IMR-90 (cell line): ENCODE measurements at regions not wholly inside any gene's neighbourhood (a gene's known extent, or its start where the extent isn't known, plus 50 kb on each side); places are given as distances from the start of the nearest gene placed in this dataset.

Source experiments
- ATAC-seq: fragments of 200-7000 bp; cut with Tn5 transposase; 2 replicates; pipeline ENCODE4 v1.9.1; 2020; ENCODE audit warnings: low read depth, mild to moderate bottlenecking, moderate library complexity
- BruUV-seq: library from RNA; stranded (reverse); fragments of 400-500 nt; replicated peaks from 2 replicates; lab custom pipeline; 2021; lab: Mats Ljungman, UMichigan
- CTCF ChIA-PET: fragments of 300-600 bp; formaldehyde crosslinking; extraction: SDS; loops from one replicate; lab custom pipeline; 2021; ENCODE audit warnings: antibody characterized with exemption; lab: Yijun Ruan, JAX
- POLR2A ChIA-PET: fragments of 300-600 bp; sonication (Branson Sonifier 250); formaldehyde crosslinking; loops from one replicate; lab custom pipeline; 2022; ENCODE audit warnings: antibody characterized with exemption; ENCODE audit not compliant: unreplicated experiment; lab: Charles Lee
- DNase-seq: peaks from one replicate; pipeline ENCODE4 v3.0.0; 2013
- H2AFZ ChIP-seq: replicated peaks from 2 replicates; pipeline ENCODE3; 2013; ENCODE audit warnings: low read length, mild to moderate bottlenecking; ENCODE audit not compliant: poor library complexity
- H2AK5ac ChIP-seq: 2 replicates; pipeline ENCODE4 v1.6.1; 2013; ENCODE audit warnings: low read depth, low read length, inconsistent platforms
- H2AK9ac ChIP-seq: replicated peaks from 2 replicates; pipeline ENCODE3; 2013; ENCODE audit warnings: mild to moderate bottlenecking, low read depth, low read length, moderate library complexity; ENCODE audit not compliant: poor library complexity
- H2BK120ac ChIP-seq: 2 replicates; pipeline ENCODE4 v1.6.1; 2013; ENCODE audit warnings: low read depth, low read length, inconsistent platforms
- H2BK15ac ChIP-seq: 3 replicates; pipeline ENCODE4 v1.6.1; 2013; ENCODE audit warnings: low read depth, low read length, inconsistent platforms
- H2BK20ac ChIP-seq: 2 replicates; pipeline ENCODE4 v1.6.1; 2013; ENCODE audit warnings: low read depth, mild to moderate bottlenecking, inconsistent platforms, low read length, moderate library complexity
- H2BK5ac ChIP-seq: 2 replicates; pipeline ENCODE4 v1.6.1; 2013; ENCODE audit warnings: mild to moderate bottlenecking, low read depth, low read length, inconsistent platforms; ENCODE audit not compliant: poor library complexity, severe bottlenecking
- H3K14ac ChIP-seq: replicated peaks from 2 replicates; pipeline ENCODE4 v1.6.1; 2013; ENCODE audit warnings: low read depth, low read length, inconsistent platforms
- H3K18ac ChIP-seq: 2 replicates; pipeline ENCODE4 v1.6.1; 2013; ENCODE audit warnings: low read depth, low read length, control low read depth
- H3K23ac ChIP-seq: 2 replicates; pipeline ENCODE4 v1.6.1; 2013; ENCODE audit warnings: low read depth, low read length, inconsistent platforms
- H3K27ac ChIP-seq: 2 replicates; pipeline ENCODE4 v1.5.1; 2013; ENCODE audit warnings: mild to moderate bottlenecking, control low read depth, low read length; ENCODE audit not compliant: insufficient read depth
- H3K27me3 ChIP-seq: 2 replicates; pipeline ENCODE4 v1.6.1; 2013; ENCODE audit warnings: low read length; ENCODE audit not compliant: control insufficient read depth, insufficient read depth
- H3K36me3 ChIP-seq: 2 replicates; pipeline ENCODE4 v1.6.1; 2013; ENCODE audit warnings: low read length, mixed read lengths; ENCODE audit not compliant: control insufficient read depth, insufficient read depth
- H3K4ac ChIP-seq: 2 replicates; pipeline ENCODE4 v1.6.1; 2013; ENCODE audit warnings: low read depth, low read length, inconsistent platforms
- H3K4me1 ChIP-seq: 2 replicates; pipeline ENCODE4 v1.6.1; 2013; ENCODE audit warnings: low read length, mixed read lengths; ENCODE audit not compliant: control insufficient read depth, insufficient read depth
- H3K4me2 ChIP-seq: 2 replicates; pipeline ENCODE4 v1.6.1; 2013; ENCODE audit warnings: low read depth, mild to moderate bottlenecking, control low read depth, low read length, moderate library complexity
- H3K4me3 ChIP-seq: 2 replicates; pipeline ENCODE4 v1.5.1; 2013; ENCODE audit warnings: low read depth, mild to moderate bottlenecking, control low read depth, low read length, moderate library complexity; ENCODE audit not compliant: insufficient read depth
- H3K56ac ChIP-seq: 2 replicates; pipeline ENCODE4 v1.6.1; 2013; ENCODE audit warnings: low read length, inconsistent platforms; ENCODE audit not compliant: insufficient read depth; ENCODE audit errors: extremely low read depth
- H3K79me1 ChIP-seq, 2 experiments: 2 replicates each; pipeline ENCODE4 v1.6.1; 2013; ENCODE audit warnings: low read length in 2 of 2, inconsistent platforms in 1 of 2, low read depth in 1 of 2
- H3K9ac ChIP-seq: 2 replicates; pipeline ENCODE4 v1.6.1; 2013; ENCODE audit warnings: low read depth, low read length, control low read depth
- H3K9me1 ChIP-seq: 2 replicates; pipeline ENCODE4 v1.6.1; 2013; ENCODE audit warnings: low read length, inconsistent platforms; ENCODE audit not compliant: insufficient read depth
- H3K9me3 ChIP-seq: 2 replicates; pipeline ENCODE4 v1.6.1; 2013; ENCODE audit warnings: low read length; ENCODE audit not compliant: control insufficient read depth, insufficient read depth
- H4K20me1 ChIP-seq: 2 replicates; pipeline ENCODE4 v1.6.1; 2013; ENCODE audit warnings: low read length, inconsistent platforms; ENCODE audit not compliant: insufficient read depth
- H4K5ac ChIP-seq: 2 replicates; pipeline ENCODE4 v1.6.1; 2013; ENCODE audit warnings: mild to moderate bottlenecking, low read depth, low read length, control low read depth
- H4K8ac ChIP-seq, 2 experiments: 2 replicates each; pipeline ENCODE4 v1.6.1; 2013; ENCODE audit warnings: low read depth in 2 of 2, low read length in 2 of 2, control low read depth in 1 of 2, inconsistent platforms in 1 of 2
- H4K91ac ChIP-seq: 2 replicates; pipeline ENCODE4 v1.6.1; 2013; ENCODE audit warnings: low read depth, low read length, inconsistent platforms; ENCODE audit not compliant: insufficient read depth
- FOS ChIP-seq: fragments of 150-350 bp; IDR thresholded peaks from 2 replicates; pipeline ENCODE4 v1.6.1; 2016; ENCODE audit warnings: low read depth, low read length
- MAZ ChIP-seq: IDR thresholded peaks from 2 replicates; pipeline ENCODE4 v1.6.1; 2012; ENCODE audit warnings: low read depth, mild to moderate bottlenecking, low read length, improper control_type of control experiment, moderate library complexity, borderline replicate concordance
- NFE2L2 ChIP-seq: fragments of 150-350 bp; IDR thresholded peaks from 2 replicates; pipeline ENCODE4 v1.6.1; 2016; ENCODE audit warnings: low read depth, mild to moderate bottlenecking, low read length
- POLR2A ChIP-seq: IDR thresholded peaks from 2 replicates; pipeline ENCODE4 v1.6.1; 2012; ENCODE audit warnings: mild to moderate bottlenecking, low read depth, low read length
- RAD21 ChIP-seq: IDR thresholded peaks from 2 replicates; pipeline ENCODE4 v1.6.1; 2012; ENCODE audit warnings: low read length, improper control_type of control experiment
- RCOR1 ChIP-seq: IDR thresholded peaks from 2 replicates; pipeline ENCODE4 v1.6.1; 2012; ENCODE audit warnings: mild to moderate bottlenecking, low read length, improper control_type of control experiment; ENCODE audit not compliant: insufficient replicate concordance
- USF2 ChIP-seq: fragments of 150-350 bp; IDR thresholded peaks from 2 replicates; pipeline ENCODE4 v1.6.1; 2017; ENCODE audit warnings: mild to moderate bottlenecking, antibody characterized with exemption, low read length, low read depth
- WGBS, 2 experiments: methylation state at CpG; one replicate each; pipeline versions ENCODE4 v1.1.5 to v1.1.7; 2013; ENCODE audit warnings: missing lambda C conversion rate in 2 of 2; ENCODE audit not compliant: insufficient read length in 1 of 2; ENCODE audit errors: extremely low coverage in 2 of 2; 5-methylcytosine and 5-hydroxymethylcytosine counted together
- dilution Hi-C: fragments of 300-500 bp; cut with HindIII; formaldehyde crosslinking; loops from one replicate; pipeline ENCODE4 v1.14.3; 2018; ENCODE audit warnings: low sequenced_read_pairs; ENCODE audit not compliant: unreplicated experiment
- in situ Hi-C: fragments of 300-500 bp; cut with MboI; formaldehyde crosslinking; loops from 3 replicates; pipeline ENCODE4 v1.14.3; 2019; ENCODE audit warnings: low sequenced_read_pairs, inconsistent platforms, mixed read lengths
- intact Hi-C: fragments of 100-400 bp; cut with micrococcal nuclease; formaldehyde crosslinking; loops from 2 replicates; pipeline ENCODE4 v1.10.0; 2022
- TF ChIP-seq, protein P1 (sequence below): fragments of 150-350 bp; IDR thresholded peaks from 2 replicates; pipeline ENCODE4 v1.6.1; 2016; ENCODE audit warnings: low read depth, mild to moderate bottlenecking, low read length, moderate library complexity, borderline replicate concordance

GRCh38 chr18:78672862-78673446, 306.7 kb upstream of the SALL3 start:
- intact Hi-C loops (no loop called here), in situ Hi-C loops (no loop called here), dilution Hi-C loops (no loop called here)
- no peak overlapping the region for H2AK5ac ChIP-seq
- no peak overlapping the region for H3K4ac ChIP-seq
- H2BK120ac ChIP-seq = no peak overlapping the region
- H4K91ac ChIP-seq = no peak overlapping the region
- TF ChIP-seq NFE2L2 (no peak), FOS (no peak), RAD21 (no peak), POLR2A (no peak), RCOR1 (no peak), MAZ (no peak), USF2 (no peak)
- TF ChIP-seq, protein P1, sequence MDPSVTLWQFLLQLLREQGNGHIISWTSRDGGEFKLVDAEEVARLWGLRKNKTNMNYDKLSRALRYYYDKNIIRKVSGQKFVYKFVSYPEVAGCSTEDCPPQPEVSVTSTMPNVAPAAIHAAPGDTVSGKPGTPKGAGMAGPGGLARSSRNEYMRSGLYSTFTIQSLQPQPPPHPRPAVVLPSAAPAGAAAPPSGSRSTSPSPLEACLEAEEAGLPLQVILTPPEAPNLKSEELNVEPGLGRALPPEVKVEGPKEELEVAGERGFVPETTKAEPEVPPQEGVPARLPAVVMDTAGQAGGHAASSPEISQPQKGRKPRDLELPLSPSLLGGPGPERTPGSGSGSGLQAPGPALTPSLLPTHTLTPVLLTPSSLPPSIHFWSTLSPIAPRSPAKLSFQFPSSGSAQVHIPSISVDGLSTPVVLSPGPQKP = no peak
- no peaks in the 10 kb centered on the region for H3K79me1 ChIP-seq
- H3K4me2 ChIP-seq = no peak overlapping the region
- no peak overlapping the region for H3K56ac ChIP-seq
- H3K23ac ChIP-seq = no peak overlapping the region
- no peak overlapping the region for H4K8ac ChIP-seq
- no peak for DNase-seq
- BruUV-seq = no TSS peak
- no peak overlapping the region for H3K18ac ChIP-seq
- H3K14ac ChIP-seq = no peak overlapping the region
- no peaks in the 10 kb centered on the region for H3K4me1 ChIP-seq
- H3K4me3 ChIP-seq = no peak overlapping the region
- peak overlapping the region; percentile 16 for H2AK9ac ChIP-seq
- H3K9ac ChIP-seq = no peak overlapping the region
- H2AFZ ChIP-seq = no peak overlapping the region
- peaks cover 55% of the 10 kb centered on the region for H3K9me3 ChIP-seq
- no peak for ATAC-seq
- H2BK15ac ChIP-seq = no peak overlapping the region
- H3K27ac ChIP-seq = no peak overlapping the region
- ChIA-PET POLR2A (no interaction called here), CTCF (no interaction called here)
- no peaks in the 10 kb centered on the region for H4K20me1 ChIP-seq
- H3K27me3 ChIP-seq = no peaks in the 10 kb centered on the region
- H2BK20ac ChIP-seq = no peak overlapping the region
- no peak overlapping the region for H4K5ac ChIP-seq
- no peaks in the 10 kb centered on the region for H3K9me1 ChIP-seq
- H3K36me3 ChIP-seq = no peaks in the 10 kb centered on the region
- 74% methylated on average over 4 of the region's 21 CpGs; no CpG with 5 or more reads in 1 of the 2 experiments for WGBS, 2 experiments
- H2BK5ac ChIP-seq = no peak overlapping the region
